ENCODE measurements at regions not wholly inside any gene's neighbourhood (a gene's known extent, or its start where the extent isn't known, plus 50 kb on each side); places are given as distances from the start of the nearest gene placed in this dataset.

DNA sequence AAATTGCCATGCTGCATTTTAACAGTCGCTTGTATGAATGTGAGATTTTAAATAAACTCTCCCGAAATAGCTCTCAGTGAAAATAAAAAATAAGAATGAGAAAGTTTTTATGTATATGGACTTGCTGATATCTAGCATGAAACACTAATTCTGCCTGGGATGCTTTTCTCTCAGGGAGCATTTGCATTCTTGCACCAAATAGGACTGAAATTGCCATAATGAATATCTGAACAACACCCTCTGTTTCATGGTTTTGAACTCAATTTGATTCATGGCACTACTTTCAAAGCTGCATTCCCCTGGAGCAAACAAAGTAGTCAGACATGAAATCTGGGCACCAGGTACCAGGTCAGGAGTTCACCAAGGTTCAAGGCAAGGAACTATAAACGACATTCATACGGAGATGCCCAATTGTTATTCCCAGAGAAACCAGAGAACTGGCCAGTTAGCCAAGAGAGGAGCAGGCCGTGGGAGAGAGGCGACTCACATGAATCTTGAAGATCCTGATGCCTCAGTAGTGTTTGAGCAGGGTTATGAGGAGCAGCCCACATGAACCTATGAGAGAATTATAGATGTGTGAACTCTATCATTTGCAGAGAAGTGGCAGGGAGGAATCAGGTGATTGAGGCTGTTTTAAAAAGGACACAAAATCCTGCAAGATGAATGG, 270.6 kb upstream of the ZC3H12C start:
- TF ChIP-seq, protein P1, sequence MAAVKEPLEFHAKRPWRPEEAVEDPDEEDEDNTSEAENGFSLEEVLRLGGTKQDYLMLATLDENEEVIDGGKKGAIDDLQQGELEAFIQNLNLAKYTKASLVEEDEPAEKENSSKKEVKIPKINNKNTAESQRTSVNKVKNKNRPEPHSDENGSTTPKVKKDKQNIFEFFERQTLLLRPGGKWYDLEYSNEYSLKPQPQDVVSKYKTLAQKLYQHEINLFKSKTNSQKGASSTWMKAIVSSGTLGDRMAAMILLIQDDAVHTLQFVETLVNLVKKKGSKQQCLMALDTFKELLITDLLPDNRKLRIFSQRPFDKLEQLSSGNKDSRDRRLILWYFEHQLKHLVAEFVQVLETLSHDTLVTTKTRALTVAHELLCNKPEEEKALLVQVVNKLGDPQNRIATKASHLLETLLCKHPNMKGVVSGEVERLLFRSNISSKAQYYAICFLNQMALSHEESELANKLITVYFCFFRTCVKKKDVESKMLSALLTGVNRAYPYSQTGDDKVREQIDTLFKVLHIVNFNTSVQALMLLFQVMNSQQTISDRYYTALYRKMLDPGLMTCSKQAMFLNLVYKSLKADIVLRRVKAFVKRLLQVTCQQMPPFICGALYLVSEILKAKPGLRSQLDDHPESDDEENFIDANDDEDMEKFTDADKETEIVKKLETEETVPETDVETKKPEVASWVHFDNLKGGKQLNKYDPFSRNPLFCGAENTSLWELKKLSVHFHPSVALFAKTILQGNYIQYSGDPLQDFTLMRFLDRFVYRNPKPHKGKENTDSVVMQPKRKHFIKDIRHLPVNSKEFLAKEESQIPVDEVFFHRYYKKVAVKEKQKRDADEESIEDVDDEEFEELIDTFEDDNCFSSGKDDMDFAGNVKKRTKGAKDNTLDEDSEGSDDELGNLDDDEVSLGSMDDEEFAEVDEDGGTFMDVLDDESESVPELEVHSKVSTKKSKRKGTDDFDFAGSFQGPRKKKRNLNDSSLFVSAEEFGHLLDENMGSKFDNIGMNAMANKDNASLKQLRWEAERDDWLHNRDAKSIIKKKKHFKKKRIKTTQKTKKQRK (IDR thresholded peaks at IDR 0.05; ENCODE audit: low read depth, low read length), result no peak
- TF ChIP-seq RAD21 (IDR thresholded peaks at IDR 0.05; ENCODE audit: insufficient read depth, low read depth, low read length) (no peak), HCFC1 (IDR thresholded peaks at IDR 0.05; ENCODE audit: low read length) (no peak), JUNB (IDR thresholded peaks at IDR 0.05) (no peak), TCF12 (IDR thresholded peaks at IDR 0.05; ENCODE audit: low read depth, low read length) (no peak), KAT2A (conservative IDR thresholded peaks at IDR 0.05; ENCODE audit: control insufficient read depth, low read depth, low read length) (no peak), KDM1A (IDR thresholded peaks at IDR 0.05; ENCODE audit: borderline replicate concordance) (no peak), RUNX3 (IDR thresholded peaks at IDR 0.05; ENCODE audit: low read length) (no peak), NR2C2 (IDR thresholded peaks at IDR 0.05; ENCODE audit: borderline replicate concordance, control insufficient read depth, insufficient read length, low read depth) (no peak), POLR2A (IDR thresholded peaks at IDR 0.05; ENCODE audit: low read depth, low read length) (no peak), YBX1 (IDR thresholded peaks at IDR 0.05) (no peak), KLF5 (IDR thresholded peaks at IDR 0.05; ENCODE audit: partially characterized antibody) (no peak), FOXK2 (IDR thresholded peaks at IDR 0.05) (no peak), CBX3 (IDR thresholded peaks at IDR 0.05; ENCODE audit: borderline replicate concordance, low read depth) (no peak)
- TF ChIP-seq, protein P2, sequence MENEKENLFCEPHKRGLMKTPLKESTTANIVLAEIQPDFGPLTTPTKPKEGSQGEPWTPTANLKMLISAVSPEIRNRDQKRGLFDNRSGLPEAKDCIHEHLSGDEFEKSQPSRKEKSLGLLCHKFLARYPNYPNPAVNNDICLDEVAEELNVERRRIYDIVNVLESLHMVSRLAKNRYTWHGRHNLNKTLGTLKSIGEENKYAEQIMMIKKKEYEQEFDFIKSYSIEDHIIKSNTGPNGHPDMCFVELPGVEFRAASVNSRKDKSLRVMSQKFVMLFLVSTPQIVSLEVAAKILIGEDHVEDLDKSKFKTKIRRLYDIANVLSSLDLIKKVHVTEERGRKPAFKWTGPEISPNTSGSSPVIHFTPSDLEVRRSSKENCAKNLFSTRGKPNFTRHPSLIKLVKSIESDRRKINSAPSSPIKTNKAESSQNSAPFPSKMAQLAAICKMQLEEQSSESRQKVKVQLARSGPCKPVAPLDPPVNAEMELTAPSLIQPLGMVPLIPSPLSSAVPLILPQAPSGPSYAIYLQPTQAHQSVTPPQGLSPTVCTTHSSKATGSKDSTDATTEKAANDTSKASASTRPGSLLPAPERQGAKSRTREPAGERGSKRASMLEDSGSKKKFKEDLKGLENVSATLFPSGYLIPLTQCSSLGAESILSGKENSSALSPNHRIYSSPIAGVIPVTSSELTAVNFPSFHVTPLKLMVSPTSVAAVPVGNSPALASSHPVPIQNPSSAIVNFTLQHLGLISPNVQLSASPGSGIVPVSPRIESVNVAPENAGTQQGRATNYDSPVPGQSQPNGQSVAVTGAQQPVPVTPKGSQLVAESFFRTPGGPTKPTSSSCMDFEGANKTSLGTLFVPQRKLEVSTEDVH (IDR thresholded peaks at IDR 0.05; ENCODE audit: low read depth, partially characterized antibody), result no peak
- TF ChIP-seq, protein P3, sequence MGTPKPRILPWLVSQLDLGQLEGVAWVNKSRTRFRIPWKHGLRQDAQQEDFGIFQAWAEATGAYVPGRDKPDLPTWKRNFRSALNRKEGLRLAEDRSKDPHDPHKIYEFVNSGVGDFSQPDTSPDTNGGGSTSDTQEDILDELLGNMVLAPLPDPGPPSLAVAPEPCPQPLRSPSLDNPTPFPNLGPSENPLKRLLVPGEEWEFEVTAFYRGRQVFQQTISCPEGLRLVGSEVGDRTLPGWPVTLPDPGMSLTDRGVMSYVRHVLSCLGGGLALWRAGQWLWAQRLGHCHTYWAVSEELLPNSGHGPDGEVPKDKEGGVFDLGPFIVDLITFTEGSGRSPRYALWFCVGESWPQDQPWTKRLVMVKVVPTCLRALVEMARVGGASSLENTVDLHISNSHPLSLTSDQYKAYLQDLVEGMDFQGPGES (IDR thresholded peaks at IDR 0.05), result no peak
- ChIA-PET CTCF (no interaction called here), POLR2A (no interaction called here), RAD21 (ENCODE audit: unreplicated experiment) (no interaction called here), SMC1A (ENCODE audit: uncharacterized antibody, unreplicated experiment) (interaction anchor here (1.1 to 1.3 kb wide), 2 partner anchors 8 to 30 kb away, joined by 4 read pairs; no protein-coding TSS in a partner anchor)
- Histone ChIP-seq H3K27ac (ENCODE audit: control insufficient read depth, insufficient read depth) (no peak overlapping the region), H2AFZ (ENCODE audit: control insufficient read depth, low read depth, low read length) (no peak overlapping the region), H4K20me1 (ENCODE audit: control insufficient read depth, insufficient read depth) (no peaks in the 10 kb centered on the region), H3K27me3 (replicated peaks in 1 of 2; ENCODE audit: control insufficient read depth in 2 of 2, insufficient read depth in 2 of 2, low read length in 1 of 2) (no peaks in the 10 kb centered on the region), H3K9me3 (replicated peaks; ENCODE audit: control insufficient read depth, insufficient read depth, low read length) (no peaks in the 10 kb centered on the region), H3K36me3 (ENCODE audit: control insufficient read depth in 2 of 2, insufficient read depth in 2 of 2, low read length in 1 of 2) (no peaks in the 10 kb centered on the region), H3K9ac (ENCODE audit: control insufficient read depth, insufficient read depth, low read length) (no peak overlapping the region), H3K79me2 (ENCODE audit: control insufficient read depth, insufficient read depth, low read length) (no peaks in the 10 kb centered on the region), H3K4me3 (no peak overlapping the region), H3K4me2 (ENCODE audit: control insufficient read depth, insufficient read depth) (no peak overlapping the region), H3K4me1 (ENCODE audit: control insufficient read depth, insufficient read depth, low read length) (no peaks in the 10 kb centered on the region)
- no peak for FAIRE-seq
- no peak for ATAC-seq
- in situ Hi-C loops (cut with MboI) (no loop called here), intact Hi-C loops (cut with micrococcal nuclease; ENCODE audit: unreplicated experiment) (no loop called here)
- no TSS peak for BruUV-seq (replicated peaks)
- WGBS (ENCODE audit: insufficient coverage, insufficient replicate concordance, low lambda C conversion rate, missing lambda C conversion rate), result 19% methylated on average over 6 of the region's 6 CpGs
- no peak for DNase-seq (ENCODE audit: low read depth, low spot score)
